Hypothalamus (tissue), 51 donors: ENCODE measurements at regions not wholly inside any gene's neighbourhood (a gene's known extent, or its start where the extent isn't known, plus 50 kb on each side); places are given as distances from the start of the nearest gene placed in this dataset.
"Not testable (repeated sequence)": the region's sequence is repeated elsewhere in the genome, so short reads cannot be mapped to it uniquely, and the experiment has no call there.

Source experiments
- DNase-seq, 51 donors: peaks; one replicate each; lab custom pipeline; 2025; lab: John Stamatoyannopoulos, UW

DNA sequence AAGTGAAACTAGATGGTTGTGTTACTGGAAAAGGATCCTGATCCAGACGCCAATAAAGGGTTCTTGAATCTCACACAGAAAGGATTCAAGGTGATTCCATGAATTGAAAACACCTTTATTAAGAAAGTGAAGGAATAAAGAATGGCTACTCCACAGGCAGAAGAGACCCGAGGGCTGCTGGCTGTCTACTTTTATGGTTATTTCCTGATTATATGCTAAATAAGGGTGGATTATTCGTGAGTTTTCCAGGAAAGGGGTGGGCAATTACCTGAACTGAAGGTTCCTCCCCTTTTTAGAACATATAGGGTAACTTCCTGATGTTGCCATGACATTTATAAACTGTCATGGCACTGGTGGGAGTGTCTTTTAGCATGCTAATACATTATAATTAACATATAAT, 50.9 kb upstream of the WARS2 start:
- DNase-seq = no peak

DNA sequence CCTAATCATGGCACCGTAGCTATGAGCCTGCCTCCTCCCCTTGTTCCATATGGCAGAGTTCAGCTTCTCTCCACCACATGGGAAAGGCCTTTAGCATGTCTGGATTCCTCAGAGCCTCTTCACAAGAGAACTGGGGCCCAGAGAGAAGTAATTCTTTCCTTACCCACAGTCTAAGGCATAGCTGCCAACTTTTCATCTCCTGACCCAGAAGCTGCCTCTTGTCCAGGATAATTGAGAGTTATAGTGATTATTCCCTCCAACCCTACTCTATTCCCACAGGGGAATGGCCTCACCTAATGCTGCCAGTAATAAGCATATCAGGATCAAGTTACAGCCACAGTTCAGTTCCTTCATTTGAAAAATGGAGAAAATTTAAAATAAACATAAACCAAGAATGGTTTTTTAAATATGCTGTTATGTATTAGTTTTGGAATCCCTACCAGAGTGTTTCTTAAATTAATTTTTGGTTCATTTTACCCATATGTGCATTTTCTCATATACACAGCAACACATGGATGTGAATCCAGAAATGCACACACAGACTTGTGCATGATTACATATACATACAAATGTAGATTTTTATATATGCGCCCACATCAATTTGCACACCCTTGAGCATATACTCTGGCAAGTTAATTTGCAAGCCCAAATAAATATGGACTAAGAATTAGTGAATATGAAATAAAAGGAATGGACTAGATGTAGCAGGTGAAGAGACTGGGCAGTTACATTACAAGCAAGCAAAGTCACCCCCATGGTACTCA, 63.9 kb upstream of the WARS2 start:
- no peak for DNase-seq

GRCh38 chr1:119204961-119205357, 64.5 kb upstream of the WARS2 start:
- DNase-seq = no peak

GRCh38 chr1:119209061-119209460, 68.6 kb upstream of the WARS2 start:
- no peak for DNase-seq

DNA sequence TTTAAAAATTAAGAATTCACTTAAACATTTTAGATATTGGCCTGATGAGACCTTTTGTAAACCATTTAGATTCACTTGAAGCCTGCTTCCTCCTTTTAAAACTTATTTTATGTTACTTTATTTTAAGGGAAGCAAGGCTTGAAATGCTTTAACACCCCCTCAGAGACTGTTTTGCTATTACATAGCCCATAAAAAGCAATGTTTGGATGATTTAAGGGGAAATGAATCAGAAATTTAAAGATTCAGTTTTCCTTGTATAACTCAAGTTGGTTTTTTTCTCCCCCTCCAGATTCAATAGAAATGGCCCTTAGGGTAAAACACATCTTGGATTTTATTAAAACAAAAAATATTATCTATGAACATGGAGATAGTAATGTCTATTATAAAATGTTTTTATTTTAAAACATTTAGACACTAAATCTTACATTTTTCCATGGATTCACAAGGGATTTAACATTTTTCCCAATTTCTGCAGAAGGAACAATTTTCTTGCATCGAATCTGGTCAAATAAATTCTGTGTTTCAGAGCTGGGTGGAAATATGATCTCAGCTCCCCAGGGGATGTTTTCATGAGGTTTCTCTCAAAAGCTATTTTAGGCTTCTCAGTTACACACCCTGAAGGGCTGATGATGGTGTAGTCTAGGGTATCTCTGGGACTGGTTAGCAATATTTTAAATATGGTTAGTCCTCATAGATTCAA, 69.3 kb upstream of the WARS2 start:
- DNase-seq = no peak

DNA sequence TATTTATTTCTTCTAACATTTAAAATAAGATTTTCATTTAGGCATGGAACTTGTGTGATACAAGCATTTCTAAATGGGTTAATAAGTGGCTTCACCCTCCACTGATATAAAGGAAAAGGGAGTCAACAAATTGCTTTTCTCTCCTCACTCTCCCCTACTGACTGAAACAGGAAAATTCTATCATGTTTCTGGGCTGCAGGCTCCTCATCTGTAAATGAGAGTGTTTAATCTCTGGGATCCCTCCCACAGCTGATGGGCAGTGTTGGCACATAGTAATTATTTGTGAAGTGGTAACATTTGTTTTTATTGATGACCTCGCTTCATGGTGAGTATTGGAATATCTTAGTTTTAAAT, 69.8 kb upstream of the WARS2 start:
- no peak for DNase-seq

DNA sequence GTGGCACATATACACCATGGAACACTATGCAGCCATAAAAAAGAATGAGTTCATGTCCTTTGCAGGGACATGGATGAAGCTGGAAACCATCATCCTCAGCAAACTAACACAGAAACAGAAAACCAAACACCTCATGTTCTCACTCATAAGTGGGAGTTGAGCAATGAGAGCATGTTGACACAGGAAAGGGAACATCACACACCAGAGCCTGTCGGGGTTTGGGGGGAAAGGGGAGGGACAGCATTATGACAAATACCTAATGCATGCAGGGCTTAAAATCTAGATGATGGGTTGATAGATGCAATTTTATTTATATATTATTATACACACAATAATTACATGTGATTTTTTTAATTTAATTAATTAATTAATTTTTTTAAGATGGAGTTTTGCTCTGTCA, 72.8 kb upstream of the WARS2 start:
- not testable (repeated sequence) for DNase-seq

DNA sequence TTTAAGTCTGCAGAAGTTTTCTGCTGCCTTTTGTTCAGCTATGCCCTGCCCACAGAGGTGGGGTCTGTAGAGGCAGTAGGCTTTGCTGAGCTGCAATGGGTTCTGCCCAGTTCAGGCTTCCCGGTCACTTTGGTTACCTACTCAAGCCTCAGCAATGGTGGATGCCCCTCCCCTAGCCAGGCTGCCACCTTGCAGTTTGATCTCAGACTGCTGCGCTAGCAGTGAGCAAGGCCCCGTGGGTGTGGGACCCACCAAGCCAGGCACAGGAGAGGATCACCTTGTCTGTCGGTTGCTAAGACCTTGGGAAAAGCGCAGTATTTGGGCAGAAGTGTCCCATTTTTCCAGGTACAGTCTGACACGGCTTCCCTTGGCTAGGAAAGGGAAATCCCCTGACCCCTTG, 74.5 kb upstream of the WARS2 start:
- not testable (repeated sequence) for DNase-seq

GRCh38 chr1:119217309-119217828, 76.9 kb upstream of the WARS2 start:
- no peak for DNase-seq

DNA sequence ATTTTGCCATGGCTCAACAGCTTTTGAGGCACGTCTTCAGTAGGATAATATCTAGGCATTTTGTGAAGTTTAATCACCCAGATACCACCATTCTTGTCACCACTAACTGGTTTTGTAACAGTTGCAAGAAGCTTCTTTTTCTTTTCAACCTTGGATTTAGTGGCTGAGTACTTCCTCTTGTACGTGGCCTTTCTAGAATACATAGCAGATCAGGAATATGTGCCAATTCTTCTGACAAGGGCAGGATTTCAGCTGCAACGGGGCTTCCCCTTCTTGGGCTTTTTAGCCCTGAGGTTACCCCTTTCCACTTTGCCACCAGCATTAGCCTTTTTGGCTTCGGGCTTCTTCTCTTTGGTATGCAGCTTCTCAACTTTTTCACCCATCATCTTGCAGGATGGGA, 79.3 kb upstream of the WARS2 start:
- no peak for DNase-seq

- no peak for DNase-seq
Measured at GRCh38 chr1:119220991-119221390, 80.5 kb upstream of the WARS2 start.

- DNase-seq = no peak
Measured at GRCh38 chr1:119222271-119222670, 81.8 kb upstream of the WARS2 start.

DNA sequence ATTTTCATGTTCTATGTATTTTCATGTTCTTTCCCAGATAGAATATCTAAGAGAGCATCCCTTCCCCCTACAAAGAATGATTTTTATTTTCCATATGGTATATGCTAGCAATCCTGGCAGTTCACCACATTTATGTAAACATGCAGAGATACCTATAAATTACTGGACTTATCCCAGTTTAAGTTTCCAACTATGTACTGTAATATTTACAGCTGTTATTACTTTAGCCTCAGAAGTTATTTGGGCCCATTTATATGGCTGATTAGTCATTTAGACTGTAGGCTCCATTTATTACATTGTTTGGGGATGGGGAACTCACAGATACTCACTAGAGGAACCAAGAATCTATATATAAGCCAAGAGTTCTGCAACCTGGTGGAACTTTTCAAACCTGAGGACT, 84.8 kb upstream of the WARS2 start:
- no peak for DNase-seq

GRCh38 chr1:119225831-119226230, 85.4 kb upstream of the WARS2 start:
- no peak for DNase-seq

DNA sequence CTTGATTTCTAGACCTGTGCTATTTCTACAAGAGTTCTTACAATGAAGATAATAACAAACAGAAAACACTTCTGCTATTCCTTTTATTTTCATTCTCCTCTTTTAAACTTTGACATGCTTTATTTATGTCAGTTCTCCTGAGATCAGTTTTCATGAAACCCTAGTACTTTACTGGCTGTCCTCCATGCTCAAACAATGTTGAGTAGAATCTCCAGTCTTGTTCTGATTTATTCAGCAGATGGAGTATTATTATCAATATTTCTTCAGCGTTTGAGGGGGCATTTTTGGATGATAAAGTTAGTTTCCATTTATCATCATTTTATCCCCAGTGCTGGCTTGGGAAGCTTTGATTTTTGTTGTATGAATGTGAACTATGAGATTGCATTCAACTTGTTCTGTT, 85.9 kb upstream of the WARS2 start:
- no peak for DNase-seq

DNA sequence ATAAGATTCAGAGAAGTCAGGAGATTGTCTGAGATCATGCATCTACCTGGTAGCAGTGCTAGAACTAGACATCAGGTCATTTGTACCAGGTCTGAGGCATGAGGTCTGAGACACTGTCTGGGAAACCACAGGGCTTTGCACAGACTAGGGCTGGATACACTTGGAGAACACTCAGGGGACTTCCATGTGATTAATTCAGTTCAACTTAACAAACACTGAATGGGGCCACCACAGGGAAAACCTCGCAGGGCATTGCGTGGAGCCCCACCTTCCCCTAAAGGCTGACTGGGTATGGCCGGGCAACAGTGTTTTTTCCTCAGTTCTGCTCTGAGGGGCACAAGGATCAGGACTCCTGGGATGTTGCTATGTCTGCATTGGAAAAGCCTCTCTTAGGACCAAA, 86.5 kb upstream of the WARS2 start:
- DNase-seq = no peak

DNA sequence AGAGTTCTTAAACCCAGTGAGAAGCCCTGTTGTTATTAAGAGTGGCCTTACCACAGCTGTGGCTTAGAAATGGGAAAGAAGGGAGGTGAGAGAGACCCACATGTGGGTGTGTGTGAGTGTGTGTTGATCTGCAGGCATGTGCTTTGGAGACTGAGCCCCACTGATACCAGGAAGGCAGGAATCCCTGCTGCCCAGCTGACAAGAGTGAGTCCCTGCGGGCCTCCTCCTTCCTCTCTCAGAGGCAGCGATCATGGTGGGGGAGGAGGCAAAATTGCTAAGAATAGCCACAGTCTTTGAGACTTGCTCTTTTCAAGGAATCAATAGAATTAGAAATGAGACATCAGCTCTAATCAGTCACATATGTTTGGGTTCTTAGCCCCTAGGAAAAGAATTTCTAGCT, 87.0 kb upstream of the WARS2 start:
- DNase-seq = no peak

DNA sequence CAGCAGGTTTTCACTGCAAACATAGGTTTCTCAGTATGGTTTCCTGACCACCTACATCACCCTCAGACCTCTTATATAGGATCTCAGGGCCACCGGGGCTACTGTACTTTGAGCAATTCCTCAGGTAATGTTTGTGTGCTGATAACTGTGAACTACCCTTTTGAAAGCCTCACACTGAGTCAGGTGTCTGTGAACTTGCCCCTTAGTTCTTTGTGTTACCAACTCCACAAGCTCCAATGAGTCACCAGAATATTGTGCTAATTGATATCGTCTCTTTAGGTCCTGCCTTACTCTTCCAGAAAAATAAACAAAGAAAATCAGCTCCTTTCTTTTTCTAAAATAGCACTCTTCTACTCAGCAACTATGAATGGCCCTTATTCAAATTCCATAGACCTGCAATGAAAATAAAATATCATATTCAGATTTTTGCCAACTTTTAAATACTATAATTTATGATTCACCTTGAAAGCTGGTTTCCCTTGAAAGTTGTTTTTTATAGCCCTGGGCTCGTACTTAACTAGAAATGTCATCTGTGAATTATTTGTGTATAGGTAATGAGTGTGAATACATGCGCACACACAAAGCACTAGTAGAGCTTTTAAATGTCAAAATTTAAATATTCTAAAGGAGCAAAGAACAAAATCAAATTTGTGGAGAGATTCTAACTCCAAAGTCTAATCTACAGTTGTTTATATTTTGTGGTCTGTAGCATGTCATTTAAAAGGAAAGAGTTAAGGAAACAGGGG, 88.1 kb upstream of the WARS2 start:
- DNase-seq = no peak

GRCh38 chr1:119235120-119235519, 94.7 kb upstream of the WARS2 start:
- no peak for DNase-seq

GRCh38 chr1:119245881-119246280, 105.4 kb upstream of the WARS2 start:
- no peak for DNase-seq

DNA sequence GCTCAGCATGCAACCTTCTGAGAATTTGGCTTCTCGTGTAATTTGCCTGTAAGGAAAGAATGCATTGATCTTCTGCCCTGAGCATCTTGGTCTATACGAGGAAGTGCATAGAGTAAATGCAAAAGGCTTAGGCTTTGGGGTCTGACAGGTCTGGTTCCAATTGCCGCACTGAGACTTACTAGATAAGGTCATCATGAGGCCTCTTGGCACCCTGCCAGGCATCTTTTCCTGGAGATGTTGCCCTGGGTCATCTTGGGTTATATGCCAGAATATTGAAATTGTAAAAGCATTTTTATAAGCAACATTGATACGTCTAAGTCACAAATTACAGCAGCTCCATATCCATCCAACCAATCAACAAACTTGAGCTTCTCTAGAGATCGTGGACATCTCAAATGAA, 108.8 kb upstream of the WARS2 start:
- DNase-seq = no peak

DNA sequence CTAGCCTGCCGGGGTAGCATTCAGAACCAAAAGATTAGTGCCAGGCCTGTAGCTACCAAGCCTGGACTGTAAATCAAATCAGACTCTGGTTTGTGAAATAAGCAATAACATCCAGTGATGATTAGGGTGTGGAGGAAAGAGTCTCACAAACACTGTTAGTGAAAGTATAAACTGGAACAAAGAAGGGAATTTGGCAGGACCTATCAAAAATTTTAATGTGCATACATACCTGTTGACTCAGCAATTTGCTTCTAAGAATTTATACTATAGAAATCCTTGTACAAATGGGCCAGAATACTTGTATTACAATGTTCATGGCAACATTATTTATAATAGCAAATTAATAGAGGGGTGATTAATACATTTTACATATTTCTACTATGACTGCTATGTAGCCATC, 109.8 kb upstream of the WARS2 start:
- no peak for DNase-seq
